HCT116 (cell line): ENCODE measurements at regions not wholly inside any gene's neighbourhood (a gene's known extent, or its start where the extent isn't known, plus 50 kb on each side); places are given as distances from the start of the nearest gene placed in this dataset.

Experiments used
- CEBPB ChIP-seq: IDR thresholded peaks from 2 replicates; pipeline ENCODE4 v1.6.1; 2012; ENCODE audit warnings: low read depth
- EGR1 ChIP-seq: IDR thresholded peaks from 2 replicates; pipeline ENCODE4 v1.6.1; 2012; ENCODE audit warnings: low read depth
- EZH2 ChIP-seq: fragments of 200-600 bp; sonication (generic); IDR thresholded peaks from 2 replicates; pipeline ENCODE4 v1.6.1; 2017; ENCODE audit warnings: antibody characterized with exemption, mixed run types
- POLR2A ChIP-seq: IDR thresholded peaks from 2 replicates; pipeline ENCODE4 v1.7.0; 2011; ENCODE audit warnings: borderline replicate concordance; ENCODE audit not compliant: insufficient read depth, insufficient read length; ENCODE audit errors: extremely low read depth
- POLR2AphosphoS5 ChIP-seq: IDR thresholded peaks from 2 replicates; pipeline ENCODE4 v1.6.1; 2011; ENCODE audit warnings: mild to moderate bottlenecking, low read depth, low read length, moderate library complexity
- RAD21 ChIP-seq: IDR thresholded peaks from 2 replicates; pipeline ENCODE4 v1.6.1; 2012; ENCODE audit warnings: low read depth, mild to moderate bottlenecking
- SIN3A ChIP-seq: IDR thresholded peaks from 2 replicates; pipeline ENCODE4 v1.6.1; 2012; ENCODE audit warnings: low read depth
- YY1 ChIP-seq: IDR thresholded peaks from 2 replicates; pipeline ENCODE4 v1.6.1; 2011; ENCODE audit warnings: low read length, low read depth, moderate library complexity, mild to moderate bottlenecking; ENCODE audit not compliant: insufficient replicate concordance; ENCODE audit errors: extremely low read depth
- TF ChIP-seq, protein P1 (sequence below), 3 experiments: fragments of 200-600 bp in 1 of 3; sonication (generic) in 1 of 3; IDR thresholded peaks in 2 of 3; conservative IDR thresholded peaks in 1 of 3; 2 replicates each; pipeline ENCODE4 v1.5.1; 2012 to 2017; ENCODE audit warnings: low read depth in 2 of 3, low read length in 2 of 3, antibody characterized with exemption in 1 of 3, borderline replicate concordance in 1 of 3, control low read depth in 1 of 3, mild to moderate bottlenecking in 1 of 3, mixed read lengths in 1 of 3, mixed run types in 1 of 3, moderate library complexity in 1 of 3; ENCODE audit not compliant: insufficient read depth in 1 of 3
- TF ChIP-seq, protein P2 (sequence below): IDR thresholded peaks from 2 replicates; pipeline ENCODE4 v1.6.1; 2012
- TF ChIP-seq, protein P3 (sequence below): IDR thresholded peaks from 2 replicates; pipeline ENCODE4 v1.6.1; 2012
- TF ChIP-seq, protein P4 (sequence below): IDR thresholded peaks from 2 replicates; pipeline ENCODE4 v1.6.1; 2012; ENCODE audit warnings: low read depth

DNA sequence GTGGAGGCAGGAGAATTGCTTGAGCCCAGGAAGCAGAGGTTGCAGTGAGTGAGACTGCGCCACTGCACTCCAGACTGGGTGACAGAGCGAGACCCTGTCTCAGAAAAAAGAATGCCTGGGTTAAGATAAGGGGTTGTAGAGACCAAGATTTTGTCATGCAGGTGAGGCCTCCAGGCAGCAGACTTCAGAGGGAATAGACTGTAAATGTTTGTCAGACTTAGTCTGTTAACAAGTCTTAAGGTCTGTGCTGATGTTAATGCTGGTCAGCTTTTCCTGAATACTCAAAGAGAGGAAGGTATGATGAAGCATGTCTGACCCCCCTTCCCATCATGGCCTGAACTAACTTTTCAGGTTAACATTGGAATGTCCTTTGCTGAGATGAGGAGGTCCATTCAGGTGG, 83.0 kb upstream of the FUT8 start:
- TF ChIP-seq, protein P1, sequence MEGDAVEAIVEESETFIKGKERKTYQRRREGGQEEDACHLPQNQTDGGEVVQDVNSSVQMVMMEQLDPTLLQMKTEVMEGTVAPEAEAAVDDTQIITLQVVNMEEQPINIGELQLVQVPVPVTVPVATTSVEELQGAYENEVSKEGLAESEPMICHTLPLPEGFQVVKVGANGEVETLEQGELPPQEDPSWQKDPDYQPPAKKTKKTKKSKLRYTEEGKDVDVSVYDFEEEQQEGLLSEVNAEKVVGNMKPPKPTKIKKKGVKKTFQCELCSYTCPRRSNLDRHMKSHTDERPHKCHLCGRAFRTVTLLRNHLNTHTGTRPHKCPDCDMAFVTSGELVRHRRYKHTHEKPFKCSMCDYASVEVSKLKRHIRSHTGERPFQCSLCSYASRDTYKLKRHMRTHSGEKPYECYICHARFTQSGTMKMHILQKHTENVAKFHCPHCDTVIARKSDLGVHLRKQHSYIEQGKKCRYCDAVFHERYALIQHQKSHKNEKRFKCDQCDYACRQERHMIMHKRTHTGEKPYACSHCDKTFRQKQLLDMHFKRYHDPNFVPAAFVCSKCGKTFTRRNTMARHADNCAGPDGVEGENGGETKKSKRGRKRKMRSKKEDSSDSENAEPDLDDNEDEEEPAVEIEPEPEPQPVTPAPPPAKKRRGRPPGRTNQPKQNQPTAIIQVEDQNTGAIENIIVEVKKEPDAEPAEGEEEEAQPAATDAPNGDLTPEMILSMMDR (IDR thresholded peaks at IDR 0.05 in 2 of 3, conservative IDR thresholded peaks at IDR 0.05 in 1 of 3; ENCODE audit: borderline replicate concordance in 1 of 3, insufficient read depth in 1 of 3, low read depth in 2 of 3, low read length in 2 of 3): no peak
- TF ChIP-seq POLR2AphosphoS5: no peak
- TF ChIP-seq, protein P2, sequence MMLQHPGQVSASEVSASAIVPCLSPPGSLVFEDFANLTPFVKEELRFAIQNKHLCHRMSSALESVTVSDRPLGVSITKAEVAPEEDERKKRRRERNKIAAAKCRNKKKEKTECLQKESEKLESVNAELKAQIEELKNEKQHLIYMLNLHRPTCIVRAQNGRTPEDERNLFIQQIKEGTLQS: no peak
- TF ChIP-seq, protein P3, sequence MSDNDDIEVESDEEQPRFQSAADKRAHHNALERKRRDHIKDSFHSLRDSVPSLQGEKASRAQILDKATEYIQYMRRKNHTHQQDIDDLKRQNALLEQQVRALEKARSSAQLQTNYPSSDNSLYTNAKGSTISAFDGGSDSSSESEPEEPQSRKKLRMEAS: no peak
- no peak for TF ChIP-seq YY1
- TF ChIP-seq POLR2A: no peak
- TF ChIP-seq EZH2: no peak
- TF ChIP-seq RAD21: no peak
- TF ChIP-seq SIN3A: no peak
- no peak for TF ChIP-seq CEBPB
- TF ChIP-seq, protein P4, sequence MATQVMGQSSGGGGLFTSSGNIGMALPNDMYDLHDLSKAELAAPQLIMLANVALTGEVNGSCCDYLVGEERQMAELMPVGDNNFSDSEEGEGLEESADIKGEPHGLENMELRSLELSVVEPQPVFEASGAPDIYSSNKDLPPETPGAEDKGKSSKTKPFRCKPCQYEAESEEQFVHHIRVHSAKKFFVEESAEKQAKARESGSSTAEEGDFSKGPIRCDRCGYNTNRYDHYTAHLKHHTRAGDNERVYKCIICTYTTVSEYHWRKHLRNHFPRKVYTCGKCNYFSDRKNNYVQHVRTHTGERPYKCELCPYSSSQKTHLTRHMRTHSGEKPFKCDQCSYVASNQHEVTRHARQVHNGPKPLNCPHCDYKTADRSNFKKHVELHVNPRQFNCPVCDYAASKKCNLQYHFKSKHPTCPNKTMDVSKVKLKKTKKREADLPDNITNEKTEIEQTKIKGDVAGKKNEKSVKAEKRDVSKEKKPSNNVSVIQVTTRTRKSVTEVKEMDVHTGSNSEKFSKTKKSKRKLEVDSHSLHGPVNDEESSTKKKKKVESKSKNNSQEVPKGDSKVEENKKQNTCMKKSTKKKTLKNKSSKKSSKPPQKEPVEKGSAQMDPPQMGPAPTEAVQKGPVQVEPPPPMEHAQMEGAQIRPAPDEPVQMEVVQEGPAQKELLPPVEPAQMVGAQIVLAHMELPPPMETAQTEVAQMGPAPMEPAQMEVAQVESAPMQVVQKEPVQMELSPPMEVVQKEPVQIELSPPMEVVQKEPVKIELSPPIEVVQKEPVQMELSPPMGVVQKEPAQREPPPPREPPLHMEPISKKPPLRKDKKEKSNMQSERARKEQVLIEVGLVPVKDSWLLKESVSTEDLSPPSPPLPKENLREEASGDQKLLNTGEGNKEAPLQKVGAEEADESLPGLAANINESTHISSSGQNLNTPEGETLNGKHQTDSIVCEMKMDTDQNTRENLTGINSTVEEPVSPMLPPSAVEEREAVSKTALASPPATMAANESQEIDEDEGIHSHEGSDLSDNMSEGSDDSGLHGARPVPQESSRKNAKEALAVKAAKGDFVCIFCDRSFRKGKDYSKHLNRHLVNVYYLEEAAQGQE: no peak
- no peak for TF ChIP-seq EGR1
